ENCODE measurements at regions not wholly inside any gene's neighbourhood (a gene's known extent, or its start where the extent isn't known, plus 50 kb on each side); places are given as distances from the start of the nearest gene placed in this dataset.

GRCh38 chr7:52842202-52842900, 193.1 kb upstream of the POM121L12 start:
- no peak for TF ChIP-seq POLR2A (IDR thresholded peaks at IDR 0.05)
- TF ChIP-seq, protein P1, sequence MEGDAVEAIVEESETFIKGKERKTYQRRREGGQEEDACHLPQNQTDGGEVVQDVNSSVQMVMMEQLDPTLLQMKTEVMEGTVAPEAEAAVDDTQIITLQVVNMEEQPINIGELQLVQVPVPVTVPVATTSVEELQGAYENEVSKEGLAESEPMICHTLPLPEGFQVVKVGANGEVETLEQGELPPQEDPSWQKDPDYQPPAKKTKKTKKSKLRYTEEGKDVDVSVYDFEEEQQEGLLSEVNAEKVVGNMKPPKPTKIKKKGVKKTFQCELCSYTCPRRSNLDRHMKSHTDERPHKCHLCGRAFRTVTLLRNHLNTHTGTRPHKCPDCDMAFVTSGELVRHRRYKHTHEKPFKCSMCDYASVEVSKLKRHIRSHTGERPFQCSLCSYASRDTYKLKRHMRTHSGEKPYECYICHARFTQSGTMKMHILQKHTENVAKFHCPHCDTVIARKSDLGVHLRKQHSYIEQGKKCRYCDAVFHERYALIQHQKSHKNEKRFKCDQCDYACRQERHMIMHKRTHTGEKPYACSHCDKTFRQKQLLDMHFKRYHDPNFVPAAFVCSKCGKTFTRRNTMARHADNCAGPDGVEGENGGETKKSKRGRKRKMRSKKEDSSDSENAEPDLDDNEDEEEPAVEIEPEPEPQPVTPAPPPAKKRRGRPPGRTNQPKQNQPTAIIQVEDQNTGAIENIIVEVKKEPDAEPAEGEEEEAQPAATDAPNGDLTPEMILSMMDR (IDR thresholded peaks at IDR 0.05) = no peak
- Histone ChIP-seq H3K9me3 (no peaks in the 10 kb centered on the region), H3K27me3 (no peaks in the 10 kb centered on the region), H3K27ac (no peak overlapping the region), H3K36me3 (no peaks in the 10 kb centered on the region), H3K4me1 (ENCODE audit: insufficient read depth) (no peaks in the 10 kb centered on the region), H3K4me3 (no peak overlapping the region)
- WGBS, 3 donors = 25 to 37% (median 30%) methylated on average over 4 of the region's 4 CpGs
- intact Hi-C loops (cut with DNase I) = no loop called here
- DNase-seq = no peak

- no peaks in the 10 kb centered on the region for H3K4me1 ChIP-seq (ENCODE audit: insufficient read depth)
- TF ChIP-seq POLR2A (IDR thresholded peaks at IDR 0.05) (no peak), EP300 (IDR thresholded peaks at IDR 0.05) (no peak)
- TF ChIP-seq, protein P1 (IDR thresholded peaks at IDR 0.05) = no peak
- DNase-seq = no peak
- no peaks in the 10 kb centered on the region for H3K36me3 ChIP-seq
- no peak overlapping the region for H3K4me3 ChIP-seq
- H3K27ac ChIP-seq = peak overlapping the region in 1 of 2 donors; percentile 26
- H3K27me3 ChIP-seq = no peaks in the 10 kb centered on the region
- 0 to 5% (median 4%) methylated on average over 1 of the region's 1 CpG for WGBS, 3 donors
- intact Hi-C loops (cut with DNase I) = no loop called here
- H3K9me3 ChIP-seq = no peaks in the 10 kb centered on the region
Measured at GRCh38 chr7:52838981-52839411, 196.4 kb upstream of the POM121L12 start.

DNA sequence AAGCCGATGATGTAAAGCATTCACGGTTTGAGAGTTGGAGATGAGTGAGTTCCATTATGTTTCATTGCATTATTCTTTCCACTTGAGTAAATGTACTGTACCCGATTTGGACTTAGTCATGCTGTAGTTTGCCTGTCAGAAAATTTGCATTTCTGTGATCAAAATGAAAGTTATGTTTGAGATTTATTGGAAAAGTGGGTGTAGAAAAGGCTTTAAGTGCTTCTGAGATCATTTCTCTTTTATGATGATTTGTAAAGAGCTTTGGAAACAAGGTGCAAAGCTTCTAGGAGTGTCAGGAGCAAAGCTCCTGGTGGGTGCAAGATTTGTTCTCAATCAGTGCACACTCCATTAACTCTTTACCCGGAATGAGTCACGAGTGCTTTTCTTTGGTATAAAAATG, 204.1 kb upstream of the POM121L12 start:
- Histone ChIP-seq H3K27me3 (no peaks in the 10 kb centered on the region), H3K27ac (no peak overlapping the region), H3K4me3 (no peak overlapping the region), H3K9me3 (no peaks in the 10 kb centered on the region), H3K4me1 (ENCODE audit: insufficient read depth) (peaks cover 3% of the 10 kb centered on the region), H3K36me3 (no peaks in the 10 kb centered on the region)
- WGBS, 3 donors = 78 to 84% (median 83%) methylated on average over 5 of the region's 5 CpGs
- TF ChIP-seq EP300 (IDR thresholded peaks at IDR 0.05) = no peak
- intact Hi-C loops (cut with DNase I) = no loop called here
- DNase-seq = no peak

DNA sequence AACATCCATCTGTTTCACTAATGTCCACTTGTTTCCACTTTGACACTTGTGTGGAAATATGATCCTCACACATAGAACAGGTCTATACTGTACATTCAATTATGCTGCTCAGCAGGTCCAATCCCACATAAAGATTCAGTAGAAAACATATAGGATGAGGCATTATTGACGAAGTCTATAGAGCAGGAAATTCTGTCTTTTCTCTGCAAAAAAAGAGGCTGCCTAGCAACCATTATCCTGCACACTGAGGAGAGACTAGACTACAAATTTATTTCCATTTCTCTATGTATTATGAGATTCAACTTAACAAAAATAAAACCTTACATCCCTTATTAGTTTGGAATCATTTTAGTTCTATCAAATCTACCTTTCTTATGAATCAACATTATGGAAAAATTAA, 204.6 kb upstream of the POM121L12 start:
- Histone ChIP-seq H3K4me1 (ENCODE audit: insufficient read depth) (peaks cover 3% of the 10 kb centered on the region), H3K27ac (no peak overlapping the region), H3K4me3 (no peak overlapping the region), H3K36me3 (no peaks in the 10 kb centered on the region), H3K9me3 (no peaks in the 10 kb centered on the region), H3K27me3 (no peaks in the 10 kb centered on the region)
- intact Hi-C loops (cut with DNase I) = no loop called here
- WGBS, 3 donors = 86 to 98% (median 95%) methylated on average over 1 of the region's 1 CpG
- DNase-seq = no peak
- no peak for TF ChIP-seq EP300 (IDR thresholded peaks at IDR 0.05)

DNA sequence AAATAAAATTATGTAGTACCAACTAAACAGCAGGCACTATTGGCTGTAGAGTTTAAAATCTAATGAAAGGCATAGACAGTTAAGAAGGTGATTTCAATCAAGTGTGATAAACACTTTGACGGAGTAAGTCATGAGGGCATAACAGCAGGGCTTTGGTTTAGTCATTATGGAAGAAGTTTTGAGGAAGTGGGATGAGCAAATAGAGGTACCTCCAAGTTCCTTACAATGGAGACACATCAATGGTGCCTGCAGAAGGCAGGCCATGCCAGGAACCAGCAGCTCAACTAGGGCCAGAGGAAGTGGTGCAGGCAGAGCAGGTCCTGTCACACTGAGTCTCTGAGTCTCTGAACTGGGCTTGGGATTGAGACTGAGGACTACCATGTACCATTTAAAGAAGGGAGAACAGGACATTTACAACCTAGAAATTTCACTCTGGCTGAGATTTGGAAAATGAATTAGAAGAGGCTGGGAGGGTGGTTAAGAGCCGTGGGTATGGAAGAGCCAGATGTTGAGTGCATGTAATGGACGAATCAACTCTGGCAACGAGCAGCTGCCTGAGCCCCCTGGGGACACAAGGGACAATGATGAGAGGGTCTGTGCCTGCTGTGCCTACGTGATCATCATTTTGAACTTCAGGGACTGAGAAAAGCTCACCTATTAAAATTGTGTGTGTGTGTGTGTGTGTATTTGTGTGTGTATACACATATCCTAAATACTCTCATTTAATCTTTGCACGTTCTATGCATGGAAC, 208.7 kb upstream of the POM121L12 start:
- no peak for TF ChIP-seq POLR2A (IDR thresholded peaks at IDR 0.05)
- TF ChIP-seq, protein P1 (IDR thresholded peaks at IDR 0.05) = no peak
- no peak for TF ChIP-seq EP300 (IDR thresholded peaks at IDR 0.05)
- no peak overlapping the region for H3K27ac ChIP-seq
- intact Hi-C loops (cut with DNase I) = no loop called here
- no peaks in the 10 kb centered on the region for H3K9me3 ChIP-seq
- 83 to 94% (median 91%) methylated on average over 6 of the region's 6 CpGs for WGBS, 3 donors
- DNase-seq = no peak
- H3K4me3 ChIP-seq = no peak overlapping the region
- H3K4me1 ChIP-seq (ENCODE audit: insufficient read depth) = no peaks in the 10 kb centered on the region
- no peaks in the 10 kb centered on the region for H3K36me3 ChIP-seq
- no peaks in the 10 kb centered on the region for H3K27me3 ChIP-seq
